OCI-LY1 (cell line): ENCODE measurements at regions not wholly inside any gene's neighbourhood (a gene's known extent, or its start where the extent isn't known, plus 50 kb on each side); places are given as distances from the start of the nearest gene placed in this dataset.

Experiments used
- H2AFZ ChIP-seq: fragments of 200-600 bp; sonication (generic), shearing (Covaris generic); 2 replicates; pipeline ENCODE4 v1.6.0; 2014; ENCODE audit warnings: antibody characterized with exemption, mild to moderate bottlenecking, low read length
- H3F3A ChIP-seq: fragments of 200-600 bp; sonication (generic), shearing (Covaris generic); 2 replicates; pipeline ENCODE4 v1.6.0; 2014; ENCODE audit warnings: mild to moderate bottlenecking, antibody characterized with exemption, low read length, moderate library complexity; ENCODE audit not compliant: insufficient read depth
- H3K27ac ChIP-seq: fragments of 200-600 bp; sonication (generic); 2 replicates; pipeline ENCODE4 v1.5.1; 2014; ENCODE audit warnings: low read length, mixed run types, mild to moderate bottlenecking, low read depth; ENCODE audit not compliant: poor library complexity, severe bottlenecking
- H3K27me3 ChIP-seq: fragments of 200-600 bp; sonication (generic); 2 replicates; pipeline ENCODE4 v1.6.0; 2014; ENCODE audit warnings: antibody characterized with exemption, mild to moderate bottlenecking, low read length, moderate library complexity; ENCODE audit not compliant: insufficient read depth
- H3K36me3 ChIP-seq: fragments of 200-600 bp; sonication (generic); 2 replicates; pipeline ENCODE4 v1.6.1; 2014; ENCODE audit warnings: mild to moderate bottlenecking, antibody characterized with exemption, low read length, moderate library complexity, mixed read lengths; ENCODE audit not compliant: insufficient read depth
- H3K4me1 ChIP-seq: fragments of 200-600 bp; sonication (generic); 2 replicates; pipeline ENCODE4 v1.5.1; 2014; ENCODE audit warnings: mild to moderate bottlenecking, low read length, moderate library complexity; ENCODE audit not compliant: insufficient read depth, severe bottlenecking
- H3K4me2 ChIP-seq: fragments of 200-600 bp; sonication (generic), shearing (Covaris generic); 2 replicates; pipeline ENCODE4 v1.6.1; 2014; ENCODE audit warnings: low read length
- H3K4me3 ChIP-seq: fragments of 200-600 bp; sonication (generic); 2 replicates; pipeline ENCODE4 v1.5.1; 2014; ENCODE audit warnings: low read length, low read depth, mild to moderate bottlenecking, mixed read lengths; ENCODE audit not compliant: poor library complexity, severe bottlenecking
- H3K79me2 ChIP-seq: fragments of 200-600 bp; shearing (Covaris generic); 2 replicates; pipeline ENCODE4 v1.6.1; 2016; ENCODE audit warnings: mixed run types, low read length, mixed read lengths; ENCODE audit not compliant: insufficient read depth
- H3K9ac ChIP-seq: fragments of 200-600 bp; sonication (generic), shearing (Covaris generic); 2 replicates; pipeline ENCODE4 v1.6.1; 2014; ENCODE audit warnings: mild to moderate bottlenecking, low read length, mixed read lengths
- H3K9me2 ChIP-seq: fragments of 200-600 bp; sonication (generic), shearing (Covaris generic); 2 replicates; pipeline ENCODE4 v1.6.1; 2014; ENCODE audit warnings: low read depth, mild to moderate bottlenecking, low read length, mixed read lengths
- H3K9me3 ChIP-seq: fragments of 200-600 bp; shearing (Covaris generic); 2 replicates; pipeline ENCODE4 v1.6.1; 2014; ENCODE audit warnings: low read length, mixed read lengths
- H4K20me1 ChIP-seq: fragments of 200-600 bp; sonication (generic), shearing (Covaris generic); 2 replicates; pipeline ENCODE4 v1.6.0; 2016; ENCODE audit warnings: mild to moderate bottlenecking, low read length; ENCODE audit not compliant: insufficient read depth
- EZH2 ChIP-seq: fragments of 200-600 bp; sonication (generic), shearing (Covaris generic); IDR thresholded peaks from 2 replicates; pipeline ENCODE4 v1.8.0; 2017; ENCODE audit warnings: borderline replicate concordance, mixed run types, mild to moderate bottlenecking, antibody characterized with exemption, low read length, moderate library complexity, mixed read lengths
- TF ChIP-seq, protein P1 (sequence below): fragments of 200-600 bp; sonication (generic), shearing (Covaris generic); IDR thresholded peaks from 2 replicates; pipeline ENCODE4 v1.5.1; 2017; ENCODE audit warnings: mild to moderate bottlenecking, antibody characterized with exemption, low read length, moderate library complexity, mixed read lengths

DNA sequence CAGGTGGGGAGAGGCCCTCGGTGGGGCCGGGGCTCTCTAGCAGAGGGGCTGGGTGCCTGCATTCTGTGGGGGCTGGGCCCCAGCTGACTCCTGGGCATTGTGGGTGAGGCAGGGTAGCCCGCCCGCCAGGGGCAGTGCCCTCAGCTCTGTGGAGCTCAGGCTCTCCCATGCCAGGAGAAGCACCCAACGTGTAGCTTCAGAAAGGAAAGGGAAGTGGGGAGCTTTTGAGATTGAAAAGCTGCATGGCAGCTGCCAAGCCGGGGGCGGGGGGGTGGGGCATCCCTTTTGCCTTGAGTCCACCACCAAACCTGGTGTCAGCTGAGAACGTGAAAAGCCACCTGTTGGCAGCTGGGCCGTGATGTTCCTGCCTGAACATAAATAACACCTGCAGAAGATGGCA, 192.1 kb upstream of the CIBAR2 start:
- H3K9ac ChIP-seq = peak overlapping the region; percentile 72
- no peaks in the 10 kb centered on the region for H3K9me3 ChIP-seq
- H3K27me3 ChIP-seq = peaks cover 5% of the 10 kb centered on the region; the same call in 1 of the 2 replicates
- no peaks in the 10 kb centered on the region for H3K36me3 ChIP-seq
- no peak overlapping the region for H2AFZ ChIP-seq
- H3K27ac ChIP-seq = peak overlapping the region; percentile 88
- H3K4me2 ChIP-seq = peak overlapping the region; percentile 82
- H3K4me1 ChIP-seq = peaks cover 60% of the 10 kb centered on the region
- no peaks in the 10 kb centered on the region for H3F3A ChIP-seq
- H3K9me2 ChIP-seq = no peaks in the 10 kb centered on the region
- TF ChIP-seq, protein P1, sequence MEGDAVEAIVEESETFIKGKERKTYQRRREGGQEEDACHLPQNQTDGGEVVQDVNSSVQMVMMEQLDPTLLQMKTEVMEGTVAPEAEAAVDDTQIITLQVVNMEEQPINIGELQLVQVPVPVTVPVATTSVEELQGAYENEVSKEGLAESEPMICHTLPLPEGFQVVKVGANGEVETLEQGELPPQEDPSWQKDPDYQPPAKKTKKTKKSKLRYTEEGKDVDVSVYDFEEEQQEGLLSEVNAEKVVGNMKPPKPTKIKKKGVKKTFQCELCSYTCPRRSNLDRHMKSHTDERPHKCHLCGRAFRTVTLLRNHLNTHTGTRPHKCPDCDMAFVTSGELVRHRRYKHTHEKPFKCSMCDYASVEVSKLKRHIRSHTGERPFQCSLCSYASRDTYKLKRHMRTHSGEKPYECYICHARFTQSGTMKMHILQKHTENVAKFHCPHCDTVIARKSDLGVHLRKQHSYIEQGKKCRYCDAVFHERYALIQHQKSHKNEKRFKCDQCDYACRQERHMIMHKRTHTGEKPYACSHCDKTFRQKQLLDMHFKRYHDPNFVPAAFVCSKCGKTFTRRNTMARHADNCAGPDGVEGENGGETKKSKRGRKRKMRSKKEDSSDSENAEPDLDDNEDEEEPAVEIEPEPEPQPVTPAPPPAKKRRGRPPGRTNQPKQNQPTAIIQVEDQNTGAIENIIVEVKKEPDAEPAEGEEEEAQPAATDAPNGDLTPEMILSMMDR = 0 out of 2 replicates have a peak, but pooled peaks have one; percentile 10
- TF ChIP-seq EZH2 = no peak
- no peaks in the 10 kb centered on the region for H4K20me1 ChIP-seq
- peak overlapping the region; percentile 78 for H3K4me3 ChIP-seq
- H3K79me2 ChIP-seq = no peaks in the 10 kb centered on the region

DNA sequence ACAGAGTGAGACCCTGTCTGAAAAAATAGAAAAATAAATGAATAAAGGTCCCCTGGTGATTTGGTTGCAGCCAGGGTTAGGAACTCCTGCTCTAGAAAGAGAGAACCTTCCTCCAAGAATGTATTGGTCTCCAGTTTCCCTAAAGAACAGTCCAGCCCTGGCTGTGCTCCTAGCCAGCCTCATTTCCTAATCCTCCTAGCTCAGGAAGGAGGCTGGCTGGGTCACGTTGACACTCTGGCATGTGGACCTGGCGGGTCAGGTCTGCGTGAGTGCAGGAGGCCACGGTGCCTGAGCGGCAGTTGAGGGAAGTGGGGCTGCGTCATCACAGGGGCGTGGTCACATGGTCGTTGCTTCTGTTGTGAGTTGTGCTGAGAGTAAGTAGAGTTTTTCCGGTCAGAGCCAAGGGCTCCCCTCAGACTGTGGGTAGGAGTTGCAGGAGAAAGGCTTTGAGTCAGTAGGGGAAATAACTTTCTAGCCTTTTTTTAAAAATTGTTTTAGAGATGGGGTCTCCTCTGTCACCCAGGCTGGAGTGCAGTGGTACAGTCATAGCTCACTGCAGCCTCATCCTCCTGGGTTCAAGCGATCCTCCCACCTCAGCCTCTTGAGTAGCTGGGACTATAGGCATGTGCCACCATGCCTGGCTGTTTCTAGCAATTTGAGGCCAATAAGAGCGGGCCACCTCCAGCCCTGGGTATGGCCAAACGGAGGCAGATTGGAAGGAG, 194.0 kb upstream of the CIBAR2 start:
- 0 out of 2 replicates have a peak, but pooled peaks cover 5% of the 10 kb centered on the region for H3K27me3 ChIP-seq
- no peaks in the 10 kb centered on the region for H3K79me2 ChIP-seq
- H3K27ac ChIP-seq = peak overlapping the region; percentile 88
- H4K20me1 ChIP-seq = no peaks in the 10 kb centered on the region
- H2AFZ ChIP-seq = no peak overlapping the region
- H3K4me3 ChIP-seq = no peak overlapping the region
- no peaks in the 10 kb centered on the region for H3K9me2 ChIP-seq
- H3K9ac ChIP-seq = peak overlapping the region; percentile 35; the same call in 1 of the 2 replicates
- TF ChIP-seq, protein P1 = no peak
- no peak for TF ChIP-seq EZH2
- H3K36me3 ChIP-seq = no peaks in the 10 kb centered on the region
- no peaks in the 10 kb centered on the region for H3K9me3 ChIP-seq
- H3F3A ChIP-seq = no peaks in the 10 kb centered on the region
- peak overlapping the region; percentile 42 for H3K4me2 ChIP-seq
- H3K4me1 ChIP-seq = peaks cover 78% of the 10 kb centered on the region

DNA sequence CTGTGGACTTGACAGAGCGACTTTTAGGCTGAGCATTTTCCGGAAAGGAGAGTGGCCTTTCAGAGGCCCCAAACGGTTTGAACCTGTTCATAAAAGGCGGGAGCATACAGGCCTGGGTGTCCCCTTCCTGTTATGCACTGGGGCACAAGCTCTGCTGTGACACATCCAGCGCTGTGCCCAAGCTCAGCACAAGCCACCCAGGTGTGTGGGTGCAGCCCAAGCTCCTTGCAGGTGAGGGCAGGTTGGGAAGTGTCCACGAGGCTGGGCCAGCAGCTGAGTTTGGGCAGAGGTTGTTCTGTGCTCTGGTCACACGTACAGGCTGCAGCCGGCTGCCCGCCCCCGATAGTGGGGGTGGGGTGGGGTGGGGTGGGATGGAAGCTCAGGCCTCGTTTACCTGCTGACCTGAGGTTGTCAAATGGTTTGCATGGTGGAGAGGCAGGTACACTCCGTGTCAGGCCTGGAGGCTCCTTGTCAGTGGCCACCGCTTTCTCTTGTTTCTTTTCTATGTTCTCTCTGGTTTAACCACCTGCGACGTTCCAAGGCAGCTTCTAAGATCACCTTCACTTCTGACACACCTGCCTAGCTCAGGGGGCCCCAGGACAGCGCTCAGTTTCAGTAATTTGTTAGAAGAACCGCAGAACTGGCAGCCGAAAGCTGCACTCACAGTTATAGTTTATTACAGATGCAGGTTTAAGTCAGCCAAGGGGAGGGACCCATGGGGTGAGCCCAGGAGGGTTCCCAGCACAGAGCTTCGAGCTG, 194.7 kb upstream of the CIBAR2 start:
- Histone ChIP-seq H3K27ac (peak overlapping the region; percentile 88), H3K4me3 (no peak overlapping the region), H3K79me2 (no peaks in the 10 kb centered on the region), H3K36me3 (no peaks in the 10 kb centered on the region), H3K9me3 (no peaks in the 10 kb centered on the region), H4K20me1 (no peaks in the 10 kb centered on the region), H2AFZ (no peak overlapping the region), H3K4me1 (peaks cover 78% of the 10 kb centered on the region), H3K27me3 (0 out of 2 replicates have a peak, but pooled peaks cover under 1% of the 10 kb centered on the region), H3K4me2 (peak overlapping the region; percentile 42; the same call in 1 of the 2 replicates), H3K9ac (no peak overlapping the region; the same call in 1 of the 2 replicates), H3F3A (no peaks in the 10 kb centered on the region), H3K9me2 (no peaks in the 10 kb centered on the region)
- TF ChIP-seq EZH2 = no peak
- TF ChIP-seq, protein P1 = no peak
